Karpas-422 (cell line): ENCODE measurements at regions not wholly inside any gene's neighbourhood (a gene's known extent, or its start where the extent isn't known, plus 50 kb on each side); places are given as distances from the start of the nearest gene placed in this dataset.

Experiments used
- DNase-seq: peaks from one replicate; pipeline ENCODE4 v3.0.0-alpha.2; 2015
- H2AFZ ChIP-seq: fragments of 200-600 bp; sonication (generic); 2 replicates; pipeline ENCODE4 v1.6.1; 2014; ENCODE audit warnings: antibody characterized with exemption, low read length, mixed read lengths
- H3K27ac ChIP-seq: fragments of 200-600 bp; sonication (generic); 2 replicates; pipeline ENCODE4 v1.5.1; 2014; ENCODE audit warnings: mild to moderate bottlenecking, low read length, moderate library complexity
- H3K27me3 ChIP-seq: fragments of 200-600 bp; sonication (generic); 2 replicates; pipeline ENCODE4 v1.6.1; 2014; ENCODE audit warnings: low read length, mixed read lengths
- H3K36me3 ChIP-seq: fragments of 200-600 bp; sonication (generic); 2 replicates; pipeline ENCODE4 v1.6.1; 2014; ENCODE audit warnings: low read length, mixed read lengths; ENCODE audit not compliant: insufficient read depth
- H3K4me1 ChIP-seq: fragments of 200-600 bp; sonication (generic); 2 replicates; pipeline ENCODE4 v1.6.1; 2014; ENCODE audit warnings: mild to moderate bottlenecking, low read length, mixed read lengths
- H3K4me2 ChIP-seq: fragments of 200-600 bp; sonication (generic); 2 replicates; pipeline ENCODE4 v1.6.1; 2014; ENCODE audit warnings: low read length, low read depth, mild to moderate bottlenecking; ENCODE audit not compliant: poor library complexity, severe bottlenecking
- H3K4me3 ChIP-seq: fragments of 200-600 bp; sonication (generic); 2 replicates; pipeline ENCODE4 v1.5.1; 2014; ENCODE audit warnings: mild to moderate bottlenecking, antibody characterized with exemption, low read length, mixed read lengths
- H3K79me2 ChIP-seq: fragments of 200-600 bp; sonication (generic); 2 replicates; pipeline ENCODE4 v1.6.1; 2014; ENCODE audit warnings: mild to moderate bottlenecking, low read length, mixed read lengths
- H3K9ac ChIP-seq: fragments of 200-600 bp; sonication (generic); 2 replicates; pipeline ENCODE4 v1.6.0; 2014; ENCODE audit warnings: low read length
- H3K9me2 ChIP-seq: fragments of 200-600 bp; sonication (generic), shearing (Covaris generic); replicated peaks from 2 replicates; pipeline ENCODE4 v1.6.0; 2014; ENCODE audit warnings: mild to moderate bottlenecking, low read length, moderate library complexity; ENCODE audit not compliant: insufficient read depth
- H3K9me3 ChIP-seq: fragments of 300-700, 200-600 bp; sonication (generic); 2 replicates; pipeline ENCODE4 v1.6.1; 2014; ENCODE audit warnings: low read length, mixed read lengths
- H4K20me1 ChIP-seq: fragments of 200-600 bp; sonication (generic); 2 replicates; pipeline ENCODE4 v1.6.1; 2014; ENCODE audit warnings: mild to moderate bottlenecking, antibody characterized with exemption, low read length, low read depth; ENCODE audit not compliant: insufficient read depth

DNA sequence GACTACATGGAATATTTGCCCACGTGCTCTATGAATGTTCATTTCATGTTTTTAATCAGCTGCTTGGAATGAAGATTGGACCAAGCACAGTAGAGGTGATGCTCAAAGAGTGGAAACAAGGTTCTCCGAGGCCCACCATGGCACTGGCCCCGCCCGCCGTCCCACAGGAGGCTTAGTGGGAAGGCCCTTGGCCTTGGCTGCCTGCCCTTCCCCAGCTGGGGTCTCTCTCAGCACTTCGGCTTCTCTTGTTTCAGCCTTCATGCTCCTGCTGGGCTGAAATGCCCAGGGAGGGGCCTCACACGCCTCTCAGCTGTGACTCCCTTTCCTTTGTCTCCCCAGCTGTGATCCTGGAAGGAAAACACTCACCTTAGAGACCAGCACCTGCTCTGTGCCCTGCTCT is 833.2 kb downstream of the GALR1 start:
- no peak overlapping the region for H3K9ac ChIP-seq
- H3K9me2 ChIP-seq: no peaks in the 10 kb centered on the region
- no peak overlapping the region for H3K4me3 ChIP-seq
- H3K27me3 ChIP-seq: no peaks in the 10 kb centered on the region
- no peak overlapping the region for H3K27ac ChIP-seq
- DNase-seq: no peak
- no peaks in the 10 kb centered on the region for H4K20me1 ChIP-seq
- H3K9me3 ChIP-seq: no peaks in the 10 kb centered on the region
- no peaks in the 10 kb centered on the region for H3K79me2 ChIP-seq
- no peaks in the 10 kb centered on the region for H3K36me3 ChIP-seq
- no peak overlapping the region for H3K4me2 ChIP-seq
- H2AFZ ChIP-seq: no peak overlapping the region
- no peaks in the 10 kb centered on the region for H3K4me1 ChIP-seq

DNA sequence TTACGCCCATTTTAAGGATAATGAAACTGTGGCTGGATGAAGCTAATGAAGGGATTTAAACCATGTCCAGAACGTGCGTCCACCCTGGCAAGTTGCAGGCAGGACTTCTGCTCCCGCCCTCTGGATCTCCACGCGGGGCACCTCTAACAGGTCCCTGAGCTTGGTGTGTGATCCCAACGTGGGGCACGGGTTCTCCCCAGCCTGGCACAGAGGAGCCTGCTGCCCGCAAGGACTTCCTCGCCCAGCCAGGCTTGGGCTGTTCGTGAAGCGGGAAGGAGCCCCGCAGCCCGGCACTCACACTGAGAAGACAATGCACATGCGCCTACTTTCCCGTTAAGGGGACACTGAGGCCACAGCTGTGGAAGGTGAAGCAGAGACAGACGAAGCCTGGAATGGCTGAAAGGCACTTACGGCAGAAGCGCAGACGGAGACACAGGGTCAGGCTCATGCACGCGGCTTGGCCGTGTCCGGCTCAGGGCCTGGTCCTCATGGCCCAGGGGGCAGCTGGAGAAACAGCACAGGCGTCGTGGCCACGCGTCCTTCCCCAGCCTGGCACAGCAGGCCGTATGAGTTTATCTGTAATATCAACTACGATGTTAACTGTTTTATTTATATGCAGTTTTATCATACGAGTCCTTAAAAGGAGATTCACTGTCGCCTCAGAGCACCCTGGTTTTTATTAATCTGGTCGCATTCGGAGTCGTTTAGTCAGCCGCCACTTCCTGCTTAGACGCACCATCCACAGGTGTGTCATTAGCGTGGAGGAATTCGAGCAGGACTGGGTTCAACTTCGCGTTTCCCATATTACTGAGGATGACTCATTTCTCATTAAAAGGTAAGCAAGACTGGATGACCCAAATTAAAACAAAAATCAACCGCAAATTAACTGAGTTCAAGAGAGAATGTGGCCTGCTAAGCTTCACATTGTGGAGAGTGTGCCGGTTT is 835.9 kb downstream of the GALR1 start:
- Histone ChIP-seq H3K9me3 (no peaks in the 10 kb centered on the region), H3K9ac (no peak overlapping the region), H3K9me2 (no peaks in the 10 kb centered on the region), H3K27me3 (no peaks in the 10 kb centered on the region), H3K4me3 (no peak overlapping the region), H4K20me1 (no peaks in the 10 kb centered on the region), H3K4me2 (no peak overlapping the region), H3K36me3 (no peaks in the 10 kb centered on the region), H3K79me2 (no peaks in the 10 kb centered on the region), H3K27ac (no peak overlapping the region), H2AFZ (no peak overlapping the region), H3K4me1 (no peaks in the 10 kb centered on the region)
- no peak for DNase-seq

- Histone ChIP-seq H3K4me2 (no peak overlapping the region), H2AFZ (no peak overlapping the region), H3K4me3 (no peak overlapping the region), H3K27me3 (no peaks in the 10 kb centered on the region), H3K9me2 (no peaks in the 10 kb centered on the region), H3K9me3 (no peaks in the 10 kb centered on the region), H3K79me2 (no peaks in the 10 kb centered on the region), H3K27ac (no peak overlapping the region), H4K20me1 (no peaks in the 10 kb centered on the region), H3K9ac (no peak overlapping the region), H3K36me3 (no peaks in the 10 kb centered on the region), H3K4me1 (no peaks in the 10 kb centered on the region)
- no peak for DNase-seq
These were observed 837.3 kb downstream of the GALR1 start for GRCh38 chr18:78086931-78087330.

DNA sequence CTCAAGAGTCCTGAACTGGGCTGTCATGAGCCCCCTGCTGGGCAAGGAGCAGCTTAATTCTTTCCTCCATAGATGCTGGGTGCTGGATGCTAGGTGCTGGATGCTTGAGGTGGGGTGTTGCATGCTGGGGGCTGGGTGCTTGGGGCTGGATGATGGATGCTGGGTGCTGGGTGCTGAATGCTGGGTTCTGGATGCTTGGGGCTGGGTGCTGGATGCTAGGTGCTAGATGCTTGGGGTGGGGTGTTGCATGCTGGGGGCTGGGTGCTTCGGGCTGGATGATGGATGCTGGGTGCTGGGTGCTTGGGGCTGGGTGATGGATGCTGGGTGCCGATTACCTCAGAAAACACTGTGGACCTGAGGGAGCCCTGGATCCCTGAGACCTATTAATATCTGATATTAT is 837.7 kb downstream of the GALR1 start:
- Histone ChIP-seq H3K4me2 (no peak overlapping the region), H2AFZ (no peak overlapping the region), H3K9me2 (no peaks in the 10 kb centered on the region), H3K4me1 (no peaks in the 10 kb centered on the region), H3K9me3 (no peaks in the 10 kb centered on the region), H3K27ac (no peak overlapping the region), H3K79me2 (no peaks in the 10 kb centered on the region), H3K27me3 (no peaks in the 10 kb centered on the region), H3K9ac (no peak overlapping the region), H3K36me3 (no peaks in the 10 kb centered on the region), H3K4me3 (no peak overlapping the region), H4K20me1 (no peaks in the 10 kb centered on the region)
- peak; percentile 70 for DNase-seq

DNA sequence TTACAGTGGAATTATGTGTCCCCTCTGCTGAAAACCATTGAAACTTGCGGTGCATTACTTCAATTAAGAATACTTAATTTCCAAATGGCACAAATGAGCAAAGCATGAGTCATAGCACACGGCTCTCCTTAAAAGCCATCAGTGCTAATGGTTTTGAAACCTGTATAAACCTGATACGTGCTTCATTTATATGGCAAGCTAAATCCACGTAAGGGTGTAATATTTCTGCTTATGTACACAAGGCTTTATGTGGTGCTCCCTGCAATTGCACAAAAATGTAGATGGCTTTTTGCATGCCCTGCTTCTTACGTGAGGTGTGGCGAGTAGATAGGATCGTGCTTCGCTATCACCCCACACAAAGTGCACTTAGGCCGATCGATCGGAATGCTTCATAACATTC is 840.9 kb downstream of the GALR1 start:
- no peak overlapping the region for H3K9ac ChIP-seq
- DNase-seq: no peak
- H3K9me2 ChIP-seq: no peaks in the 10 kb centered on the region
- no peaks in the 10 kb centered on the region for H3K36me3 ChIP-seq
- no peak overlapping the region for H3K4me2 ChIP-seq
- no peaks in the 10 kb centered on the region for H3K4me1 ChIP-seq
- no peak overlapping the region for H3K4me3 ChIP-seq
- no peaks in the 10 kb centered on the region for H3K79me2 ChIP-seq
- H3K27me3 ChIP-seq: no peaks in the 10 kb centered on the region
- no peaks in the 10 kb centered on the region for H4K20me1 ChIP-seq
- H2AFZ ChIP-seq: no peak overlapping the region
- no peak overlapping the region for H3K27ac ChIP-seq
- H3K9me3 ChIP-seq: no peaks in the 10 kb centered on the region

GRCh38 chr18:78092901-78093300 is 843.3 kb downstream of the GALR1 start:
- Histone ChIP-seq H3K9me3 (no peaks in the 10 kb centered on the region), H3K9ac (no peak overlapping the region), H3K79me2 (no peaks in the 10 kb centered on the region), H3K4me1 (no peaks in the 10 kb centered on the region), H3K9me2 (no peaks in the 10 kb centered on the region), H3K4me3 (no peak overlapping the region), H3K27ac (no peak overlapping the region), H3K4me2 (no peak overlapping the region), H3K36me3 (no peaks in the 10 kb centered on the region), H3K27me3 (0 out of 2 replicates have a peak, but pooled peaks cover 2% of the 10 kb centered on the region), H4K20me1 (no peaks in the 10 kb centered on the region), H2AFZ (no peak overlapping the region)
- no peak for DNase-seq

DNA sequence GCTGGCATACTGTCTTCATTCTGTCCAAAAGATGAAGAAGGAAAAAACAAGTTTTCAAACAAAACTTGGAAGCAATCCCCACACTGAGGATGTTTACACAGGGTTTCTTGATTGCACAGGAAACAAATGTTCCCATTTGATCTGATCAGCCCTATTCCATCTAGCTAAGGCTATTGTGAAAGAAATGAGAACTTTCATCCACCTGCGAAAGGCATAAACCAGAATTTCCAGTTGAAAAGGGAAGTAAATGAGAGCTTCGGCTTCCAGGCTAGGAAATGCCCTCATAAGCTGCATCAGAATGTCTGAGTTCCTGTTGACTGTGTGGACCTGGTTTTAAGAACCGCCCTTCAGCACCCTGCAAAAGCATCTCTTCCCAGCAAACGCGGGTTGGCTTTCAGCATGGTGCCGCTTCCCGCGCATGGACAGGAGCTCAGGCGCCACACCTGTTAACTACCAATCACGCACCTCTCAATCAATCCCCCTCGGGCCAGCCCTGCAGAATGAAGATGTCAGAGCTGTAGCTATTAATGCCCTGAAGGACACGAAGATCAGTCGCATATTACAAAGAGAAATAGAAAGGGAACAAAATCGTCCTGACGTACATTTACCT is 850.4 kb downstream of the GALR1 start:
- H4K20me1 ChIP-seq: no peaks in the 10 kb centered on the region
- H3K27me3 ChIP-seq: 0 out of 2 replicates have a peak, but pooled peaks cover 2% of the 10 kb centered on the region
- DNase-seq: no peak
- no peak overlapping the region for H2AFZ ChIP-seq
- no peaks in the 10 kb centered on the region for H3K4me1 ChIP-seq
- H3K36me3 ChIP-seq: no peaks in the 10 kb centered on the region
- no peaks in the 10 kb centered on the region for H3K9me2 ChIP-seq
- no peak overlapping the region for H3K9ac ChIP-seq
- no peak overlapping the region for H3K27ac ChIP-seq
- H3K79me2 ChIP-seq: no peaks in the 10 kb centered on the region
- H3K4me2 ChIP-seq: no peak overlapping the region
- H3K9me3 ChIP-seq: no peaks in the 10 kb centered on the region
- no peak overlapping the region for H3K4me3 ChIP-seq

GRCh38 chr18:78101091-78101490 is 851.4 kb downstream of the GALR1 start:
- H3K9me3 ChIP-seq: no peaks in the 10 kb centered on the region
- H3K9me2 ChIP-seq: no peaks in the 10 kb centered on the region
- no peak for DNase-seq
- H2AFZ ChIP-seq: no peak overlapping the region
- no peaks in the 10 kb centered on the region for H4K20me1 ChIP-seq
- H3K4me1 ChIP-seq: no peaks in the 10 kb centered on the region
- H3K9ac ChIP-seq: no peak overlapping the region
- no peaks in the 10 kb centered on the region for H3K36me3 ChIP-seq
- H3K79me2 ChIP-seq: no peaks in the 10 kb centered on the region
- H3K27me3 ChIP-seq: no peaks in the 10 kb centered on the region
- no peak overlapping the region for H3K4me2 ChIP-seq
- no peak overlapping the region for H3K4me3 ChIP-seq
- no peak overlapping the region for H3K27ac ChIP-seq
